ENCODE measurements at regions not wholly inside any gene's neighbourhood (a gene's known extent, or its start where the extent isn't known, plus 50 kb on each side); places are given as distances from the start of the nearest gene placed in this dataset.

GRCh38 chr21:28865488-28866186 lies 127.0 kb downstream of the LTN1 start:
- no peak overlapping the region for H3K27ac Mint-ChIP-seq
- POLR2A ChIA-PET: interaction anchor here (0.7 kb wide), 1 partner anchor 127 kb away, joined by 3 read pairs; no protein-coding TSS in a partner anchor
- DNase-seq (no peak), ATAC-seq (ENCODE audit: low read depth) (no peak)
- H3K4me3 Mint-ChIP-seq: no peak overlapping the region
- H3K4me1 Mint-ChIP-seq: no peaks in the 10 kb centered on the region
- no peaks in the 10 kb centered on the region for H3K27me3 Mint-ChIP-seq
- peaks cover 30% of the 10 kb centered on the region for H3K36me3 Mint-ChIP-seq (ENCODE audit: low read depth)
- intact Hi-C loops (cut with micrococcal nuclease): no loop called here
- no peaks in the 10 kb centered on the region for H3K9me3 Mint-ChIP-seq
- CTCF ChIA-PET: no interaction called here
- no peak for TF ChIP-seq CTCF (IDR thresholded peaks at IDR 0.05)

GRCh38 chr21:28858424-28858823 lies 134.3 kb downstream of the LTN1 start:
- POLR2A ChIA-PET: no interaction called here
- ATAC-seq (ENCODE audit: low read depth) (no peak), DNase-seq (no peak)
- intact Hi-C loops (cut with micrococcal nuclease): no loop called here
- Mint-ChIP-seq H3K4me3 (no peak overlapping the region), H3K36me3 (ENCODE audit: low read depth) (peaks cover 14% of the 10 kb centered on the region), H3K27me3 (no peaks in the 10 kb centered on the region), H3K27ac (no peak overlapping the region), H3K9me3 (no peaks in the 10 kb centered on the region), H3K4me1 (no peaks in the 10 kb centered on the region)
- no peak for TF ChIP-seq CTCF (IDR thresholded peaks at IDR 0.05)
- CTCF ChIA-PET: no interaction called here

GRCh38 chr21:28857752-28858151 lies 134.9 kb downstream of the LTN1 start:
- ChIA-PET CTCF (no interaction called here), POLR2A (no interaction called here)
- Mint-ChIP-seq H3K36me3 (ENCODE audit: low read depth) (peaks cover 10% of the 10 kb centered on the region), H3K27me3 (no peaks in the 10 kb centered on the region), H3K9me3 (no peaks in the 10 kb centered on the region), H3K27ac (no peak overlapping the region), H3K4me3 (no peak overlapping the region), H3K4me1 (no peaks in the 10 kb centered on the region)
- intact Hi-C loops (cut with micrococcal nuclease): no loop called here
- no peak for TF ChIP-seq CTCF (IDR thresholded peaks at IDR 0.05)
- ATAC-seq (ENCODE audit: low read depth) (no peak), DNase-seq (no peak)

- Mint-ChIP-seq H3K9me3 (no peaks in the 10 kb centered on the region), H3K4me1 (no peaks in the 10 kb centered on the region), H3K36me3 (ENCODE audit: low read depth) (peaks cover 4% of the 10 kb centered on the region), H3K4me3 (no peak overlapping the region), H3K27me3 (no peaks in the 10 kb centered on the region), H3K27ac (no peak overlapping the region)
- ATAC-seq (ENCODE audit: low read depth) (no peak), DNase-seq (no peak)
- POLR2A ChIA-PET: no interaction called here
- TF ChIP-seq CTCF (IDR thresholded peaks at IDR 0.05): no peak
- intact Hi-C loops (cut with micrococcal nuclease): no loop called here
- CTCF ChIA-PET: no interaction called here
Measured at GRCh38 chr21:28856588-28857250, 136.0 kb downstream of the LTN1 start.

GRCh38 chr21:28852706-28853105 lies 140.0 kb downstream of the LTN1 start:
- intact Hi-C loops (cut with micrococcal nuclease): no loop called here
- H3K27ac Mint-ChIP-seq: no peak overlapping the region
- ATAC-seq (ENCODE audit: low read depth) (no peak), DNase-seq (no peak)
- CTCF ChIA-PET: no interaction called here
- H3K36me3 Mint-ChIP-seq (ENCODE audit: low read depth): peaks cover 3% of the 10 kb centered on the region
- no peaks in the 10 kb centered on the region for H3K4me1 Mint-ChIP-seq
- no peak overlapping the region for H3K4me3 Mint-ChIP-seq
- no peaks in the 10 kb centered on the region for H3K9me3 Mint-ChIP-seq
- POLR2A ChIA-PET: no interaction called here
- no peak for TF ChIP-seq CTCF (IDR thresholded peaks at IDR 0.05)
- no peaks in the 10 kb centered on the region for H3K27me3 Mint-ChIP-seq

Measured in activated B cell treated with CpG ODN at 0.5 μM for 24 hours (primary cell).